ENCODE measurements at regions not wholly inside any gene's neighbourhood (a gene's known extent, or its start where the extent isn't known, plus 50 kb on each side); places are given as distances from the start of the nearest gene placed in this dataset.

GRCh38 chr6:141475259-141475658, 657.5 kb upstream of the GJE1 start:
- Histone ChIP-seq H3K4me1 (replicated peaks in 1 of 2; ENCODE audit: control insufficient read depth in 2 of 2, insufficient read depth in 2 of 2, low read length in 2 of 2) (no peaks in the 10 kb centered on the region), H3K4me3 (no peak overlapping the region), H3K27ac (ENCODE audit: extremely low read depth, low read depth, low read length) (no peak overlapping the region), H3K9me1 (ENCODE audit: control insufficient read depth, insufficient read depth, low read length) (no peaks in the 10 kb centered on the region), H2AFZ (ENCODE audit: low read depth, low read length) (no peak overlapping the region), H4K20me1 (replicated peaks; ENCODE audit: control insufficient read depth, insufficient read depth, low read length) (no peaks in the 10 kb centered on the region), H3K79me2 (ENCODE audit: control insufficient read depth, insufficient read depth, low read length) (no peaks in the 10 kb centered on the region), H3K4me2 (ENCODE audit: insufficient read depth, low read length) (no peak overlapping the region), H3K27me3 (ENCODE audit: control insufficient read depth in 2 of 2, insufficient read depth in 2 of 2, low read length in 2 of 2) (no peaks in the 10 kb centered on the region), H3K9ac (ENCODE audit: insufficient read depth in 1 of 2, low read depth in 2 of 2, low read length in 2 of 2) (no peak overlapping the region), H3K9me3 (replicated peaks; ENCODE audit: control insufficient read depth, insufficient read depth, low read depth, low read length) (no peaks in the 10 kb centered on the region), H3K36me3 (ENCODE audit: control insufficient read depth, insufficient read depth, low read length) (no peaks in the 10 kb centered on the region)
- no peak for ATAC-seq
- intact Hi-C loops (cut with micrococcal nuclease) = no loop called here
- POLR2A ChIA-PET = no interaction called here
- BruUV-seq (replicated peaks) = no TSS peak
- FAIRE-seq = no peak
- DNase-seq (ENCODE audit: extremely low read depth in 1 of 4, low spot score in 3 of 4) = no peak
- in situ Hi-C loops (cut with MboI) = no loop called here
- WGBS (ENCODE audit: insufficient coverage, low coverage, missing lambda C conversion rate) = 4% methylated on average over 2 of the region's 2 CpGs
- CTCF ChIA-PET (ENCODE audit: low intra/inter-chr PET ratio) = no interaction called here
- TF ChIP-seq GABPB1 (CRISPR knock-in tag; IDR thresholded peaks at IDR 0.05) (no peak), RCOR1 (IDR thresholded peaks at IDR 0.05; ENCODE audit: borderline replicate concordance in 1 of 2, low read depth in 2 of 2, low read length in 2 of 2) (no peak), PHB2 (IDR thresholded peaks at IDR 0.05; ENCODE audit: low read depth) (no peak), NFIC (IDR thresholded peaks at IDR 0.05) (no peak), ADNP (tag; IDR thresholded peaks at IDR 0.05) (no peak), HDAC8 (tag; IDR thresholded peaks at IDR 0.05) (no peak), PRPF4 (IDR thresholded peaks at IDR 0.05; ENCODE audit: insufficient read depth, low read depth, low read length, poor library complexity, severe bottlenecking) (no peak)

All from K562 (cell line).